ENCODE measurements at regions not wholly inside any gene's neighbourhood (a gene's known extent, or its start where the extent isn't known, plus 50 kb on each side); places are given as distances from the start of the nearest gene placed in this dataset.

DNA sequence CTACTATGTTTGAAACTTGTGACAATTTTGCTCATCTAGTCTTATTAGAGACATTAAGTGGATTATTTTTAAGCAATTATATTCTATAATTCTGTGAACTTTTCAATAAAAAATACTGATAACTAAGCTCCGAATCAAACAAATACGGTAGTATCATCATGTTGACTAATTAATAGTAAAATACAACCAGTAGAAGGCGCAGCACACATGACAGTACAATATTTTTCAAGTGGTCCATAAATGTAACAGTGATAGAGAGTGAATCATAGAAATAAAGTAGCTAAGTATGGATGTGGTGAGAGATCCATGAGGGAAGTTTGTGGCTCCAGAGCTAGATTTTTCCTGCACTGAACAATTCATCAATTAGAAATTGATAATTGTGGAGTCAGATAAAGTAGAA lies 666.2 kb downstream of the KCTD8 start:
- no peak for DNase-seq (ENCODE audit: low spot score)

DNA sequence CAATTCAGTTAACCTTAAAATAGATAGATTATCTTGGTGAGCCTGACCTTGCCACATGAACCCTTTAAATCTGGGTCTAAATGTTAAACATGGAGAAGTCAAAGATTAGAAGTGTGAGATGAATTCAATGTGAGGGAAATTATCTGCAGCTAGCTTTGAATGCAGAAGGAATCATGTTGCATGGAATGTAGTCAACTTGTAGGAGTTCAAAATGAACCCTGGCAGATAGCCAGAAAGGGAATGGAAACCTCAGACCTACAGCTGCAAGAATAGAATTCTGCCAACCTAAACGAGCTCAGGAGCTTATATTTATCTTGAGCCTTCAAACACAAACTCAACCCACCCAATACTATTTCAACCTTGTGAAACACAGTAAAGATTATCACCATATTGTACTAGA lies 632.5 kb downstream of the KCTD8 start:
- DNase-seq (ENCODE audit: low spot score) = no peak

DNA sequence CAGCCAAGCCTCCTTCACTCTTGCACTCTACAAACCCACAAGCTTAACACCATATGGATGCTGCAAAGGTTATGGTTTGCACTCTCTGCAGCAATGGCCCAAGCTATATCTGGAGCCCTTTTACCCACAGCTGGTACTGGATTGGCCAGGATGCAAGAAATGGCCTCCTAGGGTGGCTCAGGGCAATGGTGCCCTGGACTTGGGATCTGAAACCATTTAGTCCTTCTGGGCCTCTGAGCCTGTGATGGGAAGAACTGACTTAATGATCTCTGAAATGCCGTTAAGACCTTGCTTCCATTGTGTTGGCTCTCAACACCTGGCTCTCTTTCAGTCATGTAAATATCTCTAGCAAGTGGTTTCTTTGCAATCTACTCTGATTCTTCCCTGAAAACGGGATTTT lies 626.0 kb downstream of the KCTD8 start:
- no peak for DNase-seq (ENCODE audit: low spot score)

DNA sequence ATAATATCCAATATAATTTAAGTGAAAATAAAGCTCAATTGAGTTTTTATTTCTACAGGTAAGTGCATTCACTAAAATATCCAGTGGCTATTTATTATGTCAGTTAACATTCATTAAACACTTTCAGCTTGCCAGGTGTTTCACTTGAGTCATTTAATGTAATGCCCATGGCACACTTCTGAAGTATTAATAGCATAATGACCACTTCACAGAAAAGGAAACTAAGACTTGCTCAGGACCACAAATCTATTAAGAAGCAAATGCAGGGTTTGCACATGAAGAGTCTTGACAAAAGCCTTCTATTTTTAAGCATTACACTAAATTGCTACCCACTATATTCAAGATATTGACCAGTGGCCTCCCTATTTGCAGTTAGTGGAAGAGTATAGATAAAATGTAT lies 612.7 kb downstream of the KCTD8 start:
- DNase-seq (ENCODE audit: low spot score) = no peak

- DNase-seq (ENCODE audit: low spot score) = no peak
Measured at GRCh38 chr4:43837171-43837570, 611.4 kb downstream of the KCTD8 start.

DNA sequence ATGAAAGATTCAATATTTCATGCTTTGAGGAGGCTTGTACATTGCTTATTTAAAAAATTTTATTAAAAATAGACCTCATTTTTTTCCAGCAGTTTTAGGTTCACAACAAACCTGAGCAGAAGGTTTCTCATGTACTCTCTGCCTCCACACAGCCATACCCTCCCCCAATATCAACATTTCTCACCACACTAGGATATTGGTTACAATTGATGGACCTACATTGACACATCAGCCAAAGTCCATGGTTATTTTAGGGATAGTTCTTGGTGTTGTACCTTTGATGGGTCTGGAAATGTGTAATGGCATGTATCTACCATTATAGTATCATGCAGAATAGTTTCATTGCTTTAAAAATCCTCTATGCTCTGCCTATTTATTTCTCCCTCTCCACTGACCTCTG lies 611.0 kb downstream of the KCTD8 start:
- DNase-seq (ENCODE audit: low spot score) = no peak

- no peak for DNase-seq (ENCODE audit: low spot score)
Measured at GRCh38 chr4:43842594-43842993, 606.0 kb downstream of the KCTD8 start.

GRCh38 chr4:43843501-43843900 lies 605.1 kb downstream of the KCTD8 start:
- no peak for DNase-seq (ENCODE audit: low spot score)

GRCh38 chr4:43846111-43846587 lies 602.5 kb downstream of the KCTD8 start:
- DNase-seq (ENCODE audit: low spot score) = no peak

GRCh38 chr4:43853565-43854264 lies 594.9 kb downstream of the KCTD8 start:
- DNase-seq (ENCODE audit: low spot score) = no peak

- DNase-seq (ENCODE audit: low spot score) = no peak
Measured at GRCh38 chr4:43855283-43855682, 593.3 kb downstream of the KCTD8 start.

DNA sequence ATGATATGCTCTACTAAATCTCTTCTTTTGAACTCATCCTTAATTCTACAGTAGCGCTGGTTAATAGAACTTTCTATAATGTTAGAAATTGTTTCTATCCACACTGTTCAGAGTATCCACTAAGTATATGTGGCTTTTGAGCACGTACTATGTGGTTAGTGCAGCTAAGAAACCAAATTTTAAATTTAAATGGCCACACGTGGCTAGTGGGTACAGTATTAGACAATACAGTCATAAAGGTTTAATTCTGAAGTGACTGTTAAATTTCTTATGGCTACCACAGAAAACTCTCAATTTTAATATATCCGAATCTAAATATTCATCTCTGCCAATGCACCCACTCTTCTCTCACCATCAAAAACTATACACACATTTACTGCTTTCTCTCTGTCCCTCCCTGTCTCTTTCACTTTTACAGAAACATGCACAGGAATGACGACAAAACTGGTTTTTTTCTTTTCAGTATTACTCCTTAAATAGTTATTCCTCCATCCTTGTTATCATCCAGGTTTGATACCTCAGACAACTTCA lies 583.9 kb downstream of the KCTD8 start:
- DNase-seq (ENCODE audit: low spot score) = no peak

DNA sequence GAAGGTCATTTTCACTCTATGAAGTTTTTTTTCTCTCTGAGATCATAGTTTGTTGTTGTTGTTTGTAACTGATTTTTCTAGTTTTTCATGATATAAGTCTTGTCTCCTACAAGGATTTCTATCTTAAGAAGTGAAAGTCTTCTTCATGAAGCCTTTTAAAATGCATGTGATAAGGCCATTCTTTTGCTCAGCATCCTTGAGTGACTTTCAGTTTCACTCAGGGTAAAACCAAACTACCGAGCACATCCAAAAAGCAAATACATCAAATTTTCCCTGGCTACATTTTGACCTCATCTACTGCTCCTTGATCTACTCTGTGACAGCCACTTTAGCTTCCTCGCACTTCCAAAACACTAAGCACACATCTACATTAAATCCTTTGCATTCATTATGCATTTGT lies 580.7 kb downstream of the KCTD8 start:
- no peak for DNase-seq (ENCODE audit: low spot score)

DNA sequence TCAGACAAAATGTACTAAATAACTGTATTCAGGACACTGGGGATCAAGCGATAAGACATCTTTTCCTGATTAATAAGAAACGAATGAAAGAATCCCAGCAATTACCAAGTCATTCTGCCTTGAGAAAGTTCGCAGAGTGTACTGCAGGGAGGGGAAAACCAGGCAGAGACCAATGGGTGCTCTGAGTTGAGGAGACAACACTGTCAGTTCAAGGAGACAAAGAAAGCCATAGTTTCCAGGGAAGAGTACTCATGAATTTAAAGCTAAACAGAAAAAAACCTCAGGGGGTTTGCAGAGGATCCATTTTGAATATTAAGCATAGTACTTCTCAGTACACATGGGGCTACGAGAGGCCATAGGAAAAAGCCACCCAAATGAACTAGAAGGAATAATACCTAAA lies 573.0 kb downstream of the KCTD8 start:
- DNase-seq (ENCODE audit: low spot score) = no peak

DNA sequence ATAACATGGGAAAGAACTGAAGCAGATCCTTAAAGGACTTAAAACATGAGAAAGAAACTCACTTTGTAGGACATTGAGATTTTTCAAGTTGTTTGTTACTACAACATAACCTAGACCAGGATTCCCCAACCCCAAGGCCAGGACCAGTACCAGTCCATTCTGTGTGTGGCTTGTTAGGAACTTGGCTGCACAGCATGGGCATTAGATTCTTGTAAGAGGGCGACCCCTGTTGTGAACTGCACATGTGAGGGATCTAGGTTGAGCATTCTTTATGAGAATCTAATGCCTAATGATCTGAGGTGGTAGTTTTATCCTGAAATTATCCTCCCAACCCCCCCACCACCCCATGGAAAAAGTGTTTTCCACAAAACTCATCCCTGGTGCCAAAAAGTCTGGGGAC lies 566.1 kb downstream of the KCTD8 start:
- no peak for DNase-seq (ENCODE audit: low spot score)

GRCh38 chr4:43886196-43886595 lies 562.4 kb downstream of the KCTD8 start:
- no peak for DNase-seq (ENCODE audit: low spot score)

DNA sequence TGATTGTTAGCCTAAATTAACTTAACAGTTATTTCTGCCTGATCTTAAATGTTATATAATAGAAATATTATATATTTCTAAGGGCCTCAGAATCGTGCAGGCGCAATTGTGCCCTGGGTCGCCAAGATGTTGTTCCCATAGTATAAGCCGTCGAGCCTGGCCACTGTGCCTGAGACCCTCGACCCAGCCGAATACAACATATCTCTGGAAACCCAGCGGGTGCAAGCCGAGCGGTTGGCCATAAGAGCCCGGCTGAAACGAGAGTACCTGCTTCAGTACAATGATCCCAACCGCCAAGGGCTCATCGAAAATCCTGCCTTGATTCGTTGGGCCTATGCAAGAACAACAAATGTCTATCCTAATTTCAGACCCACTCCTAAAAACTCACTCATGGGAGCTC lies 549.8 kb downstream of the KCTD8 start:
- DNase-seq (ENCODE audit: low spot score) = no peak

DNA sequence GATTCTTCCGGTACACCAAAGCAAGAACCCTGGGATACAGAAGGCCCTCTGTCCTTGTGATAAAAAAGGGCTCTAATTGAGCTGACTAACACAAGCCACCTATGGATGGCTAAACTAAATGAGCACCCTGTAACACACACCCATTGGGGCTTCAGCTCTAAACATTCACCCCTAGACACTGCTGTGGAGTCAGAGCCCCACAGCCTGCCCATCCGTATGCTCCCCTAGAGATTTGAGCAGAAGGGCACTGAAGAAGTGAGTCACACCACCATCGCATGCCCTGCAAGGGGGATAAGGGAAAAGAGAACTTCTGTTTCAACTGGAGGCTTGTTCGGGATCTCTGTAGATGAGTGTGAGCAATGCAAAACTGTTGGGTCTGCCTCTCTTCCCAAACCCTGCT lies 545.2 kb downstream of the KCTD8 start:
- no peak for DNase-seq (ENCODE audit: low spot score)

- no peak for DNase-seq (ENCODE audit: low spot score)
Measured at GRCh38 chr4:43918377-43918776, 530.2 kb downstream of the KCTD8 start.

- no peak for DNase-seq (ENCODE audit: low spot score)
Measured at GRCh38 chr4:43932448-43932847, 516.2 kb downstream of the KCTD8 start.

DNA sequence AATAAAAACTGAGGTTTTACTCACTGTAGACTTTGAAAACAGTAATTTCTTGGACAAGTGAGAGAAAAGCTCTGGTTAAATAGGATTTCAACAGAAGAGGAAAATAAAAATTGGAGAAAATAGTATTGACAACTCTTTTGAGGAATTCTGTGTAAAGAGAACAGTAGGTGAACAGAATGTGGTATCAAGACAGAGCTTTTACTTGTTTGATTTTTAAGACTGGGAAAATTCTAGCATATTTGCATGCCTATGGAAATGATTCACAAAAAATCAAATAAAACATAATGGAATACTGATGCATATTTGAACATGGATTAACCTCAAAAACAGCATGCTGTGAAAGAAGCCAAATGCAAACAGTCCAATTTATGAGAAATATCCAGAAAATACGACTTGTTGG lies 504.6 kb downstream of the KCTD8 start:
- DNase-seq (ENCODE audit: low spot score) = no peak

GRCh38 chr4:43959976-43960375 lies 488.6 kb downstream of the KCTD8 start:
- DNase-seq (ENCODE audit: low spot score) = no peak

DNA sequence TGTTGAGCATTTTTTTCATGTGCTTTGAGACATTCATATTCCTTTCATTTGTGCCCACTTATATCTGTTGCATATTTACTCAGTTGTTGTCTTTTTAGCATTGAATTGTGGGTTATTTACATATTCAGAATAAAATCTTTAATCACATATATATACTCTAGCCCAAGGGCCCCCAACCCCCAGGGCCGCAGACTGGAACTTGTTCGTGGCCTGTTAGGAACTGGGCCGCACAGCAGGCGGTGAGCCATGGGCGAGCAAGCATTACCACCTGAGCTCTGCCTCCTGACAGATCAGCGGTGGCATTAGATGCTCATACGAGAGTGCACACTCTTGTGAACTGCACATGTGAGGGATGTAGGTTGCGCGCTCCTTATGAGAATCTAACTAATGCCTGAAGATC lies 480.6 kb downstream of the KCTD8 start:
- DNase-seq (ENCODE audit: low spot score) = no peak

DNA sequence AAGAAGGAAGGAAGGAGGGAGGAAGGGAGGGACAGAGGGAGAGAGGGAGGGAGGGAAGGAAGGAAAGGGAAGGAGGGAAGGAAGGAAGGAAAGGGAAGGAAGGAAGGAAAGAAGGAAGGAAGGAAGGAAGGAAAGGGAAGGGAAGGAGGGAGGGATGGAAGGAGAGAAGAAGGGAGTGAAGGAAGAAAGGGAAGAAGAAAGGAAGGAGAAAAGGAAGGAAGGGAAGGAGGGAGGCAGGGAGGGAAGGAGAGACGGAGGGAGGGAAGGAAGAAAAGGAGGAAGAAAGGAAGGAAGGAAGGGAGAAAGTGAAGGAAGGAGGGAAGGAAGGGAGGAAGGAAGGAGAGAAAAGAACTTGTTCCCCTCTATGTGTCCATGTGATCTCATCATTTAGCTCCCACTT lies 465.0 kb downstream of the KCTD8 start:
- DNase-seq (ENCODE audit: low spot score) = no peak
